OCI-LY1 (cell line): ENCODE measurements at regions not wholly inside any gene's neighbourhood (a gene's known extent, or its start where the extent isn't known, plus 50 kb on each side); places are given as distances from the start of the nearest gene placed in this dataset.

Source experiments
- EZH2 ChIP-seq: fragments of 200-600 bp; sonication (generic), shearing (Covaris generic); IDR thresholded peaks from 2 replicates; pipeline ENCODE4 v1.8.0; 2017; ENCODE audit warnings: borderline replicate concordance, mixed run types, mild to moderate bottlenecking, antibody characterized with exemption, low read length, moderate library complexity, mixed read lengths
- TF ChIP-seq, protein P1 (sequence below): fragments of 200-600 bp; sonication (generic), shearing (Covaris generic); IDR thresholded peaks from 2 replicates; pipeline ENCODE4 v1.5.1; 2017; ENCODE audit warnings: mild to moderate bottlenecking, antibody characterized with exemption, low read length, moderate library complexity, mixed read lengths

GRCh38 chr4:18631586-18631985, 610.0 kb upstream of the LCORL start:
- TF ChIP-seq, protein P1, sequence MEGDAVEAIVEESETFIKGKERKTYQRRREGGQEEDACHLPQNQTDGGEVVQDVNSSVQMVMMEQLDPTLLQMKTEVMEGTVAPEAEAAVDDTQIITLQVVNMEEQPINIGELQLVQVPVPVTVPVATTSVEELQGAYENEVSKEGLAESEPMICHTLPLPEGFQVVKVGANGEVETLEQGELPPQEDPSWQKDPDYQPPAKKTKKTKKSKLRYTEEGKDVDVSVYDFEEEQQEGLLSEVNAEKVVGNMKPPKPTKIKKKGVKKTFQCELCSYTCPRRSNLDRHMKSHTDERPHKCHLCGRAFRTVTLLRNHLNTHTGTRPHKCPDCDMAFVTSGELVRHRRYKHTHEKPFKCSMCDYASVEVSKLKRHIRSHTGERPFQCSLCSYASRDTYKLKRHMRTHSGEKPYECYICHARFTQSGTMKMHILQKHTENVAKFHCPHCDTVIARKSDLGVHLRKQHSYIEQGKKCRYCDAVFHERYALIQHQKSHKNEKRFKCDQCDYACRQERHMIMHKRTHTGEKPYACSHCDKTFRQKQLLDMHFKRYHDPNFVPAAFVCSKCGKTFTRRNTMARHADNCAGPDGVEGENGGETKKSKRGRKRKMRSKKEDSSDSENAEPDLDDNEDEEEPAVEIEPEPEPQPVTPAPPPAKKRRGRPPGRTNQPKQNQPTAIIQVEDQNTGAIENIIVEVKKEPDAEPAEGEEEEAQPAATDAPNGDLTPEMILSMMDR = no peak
- TF ChIP-seq EZH2 = no peak
